Osteoblast (primary cell): ENCODE measurements at regions not wholly inside any gene's neighbourhood (a gene's known extent, or its start where the extent isn't known, plus 50 kb on each side); places are given as distances from the start of the nearest gene placed in this dataset.

Experiments used
- DNase-seq: peaks from one replicate; pipeline ENCODE4 v3.0.0; 2011; ENCODE audit warnings: low spot score, mixed read lengths; ENCODE audit not compliant: insufficient read length; ENCODE audit errors: missing footprints
- H2AFZ ChIP-seq: 2 replicates; pipeline ENCODE4 v1.6.0; 2011; ENCODE audit warnings: mild to moderate bottlenecking, low read length
- H3K27ac ChIP-seq: 2 replicates; pipeline ENCODE4 v1.5.1; 2011; ENCODE audit warnings: mild to moderate bottlenecking, low read depth, low read length, moderate library complexity
- H3K27me3 ChIP-seq: 2 replicates; pipeline ENCODE4 v1.6.0; 2012; ENCODE audit warnings: mild to moderate bottlenecking, control low read depth, inconsistent platforms, low read length, moderate library complexity; ENCODE audit not compliant: insufficient read depth
- H3K36me3 ChIP-seq: 2 replicates; pipeline ENCODE4 v1.5.1; 2011; ENCODE audit warnings: mild to moderate bottlenecking, low read length, control low read depth, moderate library complexity; ENCODE audit not compliant: insufficient read depth
- H3K4me1 ChIP-seq: 2 replicates; pipeline ENCODE4 v1.5.1; 2011; ENCODE audit warnings: mild to moderate bottlenecking, low read length, control low read depth, moderate library complexity; ENCODE audit not compliant: insufficient read depth
- H3K4me2 ChIP-seq: 2 replicates; pipeline ENCODE4 v1.6.0; 2011; ENCODE audit warnings: mild to moderate bottlenecking, low read length; ENCODE audit not compliant: insufficient read depth
- H3K4me3 ChIP-seq: fragments of 200-600 bp; sonication (generic); 3 replicates; pipeline ENCODE4 v1.5.1; 2012; ENCODE audit warnings: mild to moderate bottlenecking, low read length, inconsistent platforms; ENCODE audit not compliant: insufficient read depth
- H3K79me2 ChIP-seq: 2 replicates; pipeline ENCODE4 v1.6.0; 2012; ENCODE audit warnings: mild to moderate bottlenecking, low read length, control low read depth, inconsistent platforms; ENCODE audit not compliant: insufficient read depth
- H3K9me3 ChIP-seq: 2 replicates; pipeline ENCODE4 v1.5.1; 2011; ENCODE audit warnings: low read depth, low read length, control low read depth
- H4K20me1 ChIP-seq: 2 replicates; pipeline ENCODE4 v1.6.0; 2012; ENCODE audit warnings: mild to moderate bottlenecking, low read length, control low read depth; ENCODE audit not compliant: insufficient read depth
- CTCF ChIP-seq: IDR thresholded peaks from 2 replicates; pipeline ENCODE4 v1.5.1; 2011; ENCODE audit warnings: mild to moderate bottlenecking, low read depth, low read length, moderate library complexity; ENCODE audit errors: extremely low read depth

DNA sequence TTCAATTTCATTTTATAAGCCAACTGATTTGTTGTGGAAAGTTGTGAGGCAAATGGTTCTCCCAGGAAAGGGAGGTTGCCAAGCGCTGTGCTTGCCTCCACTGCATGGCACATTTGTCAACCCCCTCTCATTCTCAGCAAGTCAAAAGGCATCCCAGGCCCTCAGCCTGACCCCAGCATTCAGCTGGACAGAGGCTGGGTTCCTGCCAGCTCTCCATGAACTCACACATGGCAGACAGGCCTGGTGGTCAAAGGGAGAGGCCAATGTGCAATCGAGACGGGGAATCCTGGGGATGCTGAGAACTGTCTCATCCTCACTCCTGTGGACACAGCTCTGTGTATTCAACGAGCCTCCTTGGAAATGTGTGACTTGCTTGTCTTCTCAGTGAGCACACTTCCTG, 106.0 kb upstream of the CDH4 start:
- no peak overlapping the region for H3K4me3 ChIP-seq
- H4K20me1 ChIP-seq, result no peaks in the 10 kb centered on the region
- no peaks in the 10 kb centered on the region for H3K9me3 ChIP-seq
- no peaks in the 10 kb centered on the region for H3K27me3 ChIP-seq
- no peak overlapping the region for H3K27ac ChIP-seq
- H3K36me3 ChIP-seq, result no peaks in the 10 kb centered on the region
- H3K79me2 ChIP-seq, result no peaks in the 10 kb centered on the region
- no peaks in the 10 kb centered on the region for H3K4me1 ChIP-seq
- TF ChIP-seq CTCF, result no peak
- DNase-seq, result no peak
- no peak overlapping the region for H3K4me2 ChIP-seq
- no peak overlapping the region for H2AFZ ChIP-seq

- Histone ChIP-seq H3K79me2 (no peaks in the 10 kb centered on the region), H3K4me1 (no peaks in the 10 kb centered on the region), H4K20me1 (no peaks in the 10 kb centered on the region), H3K27ac (no peak overlapping the region), H2AFZ (no peak overlapping the region), H3K27me3 (no peaks in the 10 kb centered on the region), H3K4me3 (no peak overlapping the region), H3K9me3 (no peaks in the 10 kb centered on the region), H3K36me3 (no peaks in the 10 kb centered on the region), H3K4me2 (no peak overlapping the region)
- TF ChIP-seq CTCF, result no peak
- no peak for DNase-seq
Measured at GRCh38 chr20:61149636-61150035, 102.4 kb upstream of the CDH4 start.

DNA sequence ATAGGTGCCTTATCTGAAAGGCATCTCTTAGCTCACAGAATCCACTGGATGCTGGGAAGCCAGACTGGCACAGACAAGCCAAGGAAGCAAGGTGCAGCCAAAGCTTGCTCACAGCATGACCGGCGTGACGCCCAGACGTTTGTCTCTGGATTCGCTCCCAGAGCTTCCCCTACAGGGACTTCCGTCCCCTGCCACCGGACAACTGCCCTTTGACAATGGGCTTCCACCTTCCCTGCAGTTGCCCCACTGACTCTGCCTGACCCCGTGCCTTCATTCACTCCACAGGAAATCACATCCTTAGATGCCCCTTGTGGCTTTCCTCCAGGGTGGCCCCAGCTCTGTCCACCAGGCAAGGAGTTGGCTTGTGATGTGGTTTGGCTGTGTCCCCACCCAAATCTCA, 94.8 kb upstream of the CDH4 start:
- Histone ChIP-seq H3K9me3 (no peaks in the 10 kb centered on the region), H3K4me3 (no peak overlapping the region), H3K4me1 (no peaks in the 10 kb centered on the region), H3K27ac (no peak overlapping the region), H2AFZ (no peak overlapping the region), H4K20me1 (no peaks in the 10 kb centered on the region), H3K36me3 (no peaks in the 10 kb centered on the region), H3K79me2 (no peaks in the 10 kb centered on the region), H3K27me3 (no peaks in the 10 kb centered on the region), H3K4me2 (no peak overlapping the region)
- TF ChIP-seq CTCF, result no peak
- no peak for DNase-seq

DNA sequence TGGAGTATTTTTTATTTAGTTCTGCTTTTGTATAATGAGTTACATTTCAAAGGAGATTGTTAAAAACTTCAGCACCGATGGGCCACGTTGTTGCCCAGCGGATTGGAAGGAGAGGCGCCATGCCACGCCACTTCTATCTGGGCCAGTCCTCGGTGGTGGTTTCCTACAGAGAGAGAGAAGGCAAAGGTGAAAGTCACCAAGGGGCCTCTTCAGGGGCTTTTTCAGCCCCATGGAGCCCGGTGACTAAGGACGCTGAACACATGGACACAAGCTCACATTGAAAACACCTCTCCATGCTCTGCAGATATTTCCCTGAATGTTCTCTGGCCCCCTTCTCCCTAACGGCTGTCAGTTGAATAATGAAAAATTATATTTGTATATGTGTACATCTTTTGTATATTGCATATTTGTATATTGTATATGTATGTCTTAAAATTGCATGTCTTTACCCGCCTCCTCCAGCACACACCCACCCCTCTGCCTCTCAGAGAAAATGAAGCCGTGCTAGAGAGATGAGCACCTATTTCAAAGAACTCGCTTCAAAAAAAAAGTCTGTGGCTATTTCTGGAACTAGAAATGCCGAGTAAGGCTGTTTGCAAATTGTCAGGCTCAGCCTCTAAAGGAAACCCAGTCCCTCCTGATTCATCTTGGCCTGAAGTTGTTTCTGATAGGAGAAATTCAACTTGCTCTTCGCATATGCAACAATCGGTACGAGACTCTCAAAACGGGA, 91.9 kb upstream of the CDH4 start:
- no peaks in the 10 kb centered on the region for H3K4me1 ChIP-seq
- H3K4me2 ChIP-seq, result no peak overlapping the region
- H3K27me3 ChIP-seq, result no peaks in the 10 kb centered on the region
- no peak for DNase-seq
- no peak overlapping the region for H3K27ac ChIP-seq
- H3K9me3 ChIP-seq, result no peaks in the 10 kb centered on the region
- TF ChIP-seq CTCF, result no peak
- H3K4me3 ChIP-seq, result no peak overlapping the region
- H4K20me1 ChIP-seq, result no peaks in the 10 kb centered on the region
- no peaks in the 10 kb centered on the region for H3K36me3 ChIP-seq
- no peak overlapping the region for H2AFZ ChIP-seq
- H3K79me2 ChIP-seq, result no peaks in the 10 kb centered on the region
